SIG-M5 (cell line): ENCODE measurements at regions not wholly inside any gene's neighbourhood (a gene's known extent, or its start where the extent isn't known, plus 50 kb on each side); places are given as distances from the start of the nearest gene placed in this dataset.
"Not testable (repeated sequence)": the region's sequence is repeated elsewhere in the genome, so short reads cannot be mapped to it uniquely, and the experiment has no call there.

Source experiments
- DNase-seq: peaks from one replicate; lab custom pipeline; 2025; lab: John Stamatoyannopoulos, UW

GRCh38 chr14:55979096-55979495, 139.1 kb upstream of the PELI2 start:
- no peak for DNase-seq

- DNase-seq, result no peak
Observed at GRCh38 chr14:55979781-55980180, 138.4 kb upstream of the PELI2 start.

- no peak for DNase-seq
Observed at GRCh38 chr14:55980970-55981369, 137.2 kb upstream of the PELI2 start.

- no peak for DNase-seq
Observed at GRCh38 chr14:55986069-55986468, 132.1 kb upstream of the PELI2 start.

DNA sequence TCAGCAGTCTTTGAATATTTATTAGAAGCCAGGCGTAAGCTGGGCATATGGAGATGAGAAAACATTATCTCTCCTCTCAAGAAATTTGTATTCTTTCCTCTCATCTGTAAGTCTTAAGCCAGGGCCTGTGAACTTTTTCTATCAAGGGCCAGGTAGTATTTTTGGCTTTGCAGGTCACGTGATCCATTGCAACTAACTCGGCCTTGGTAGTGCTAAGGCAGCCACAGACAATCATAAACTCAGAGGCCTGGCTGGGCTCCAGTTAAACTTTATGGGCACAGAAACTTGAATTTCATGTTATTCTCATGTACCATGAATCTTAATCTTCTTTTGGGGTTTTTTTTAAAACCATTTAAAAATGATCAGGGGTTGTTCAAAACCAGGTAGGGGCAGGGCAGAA, 117.4 kb upstream of the PELI2 start:
- DNase-seq, result no peak

DNA sequence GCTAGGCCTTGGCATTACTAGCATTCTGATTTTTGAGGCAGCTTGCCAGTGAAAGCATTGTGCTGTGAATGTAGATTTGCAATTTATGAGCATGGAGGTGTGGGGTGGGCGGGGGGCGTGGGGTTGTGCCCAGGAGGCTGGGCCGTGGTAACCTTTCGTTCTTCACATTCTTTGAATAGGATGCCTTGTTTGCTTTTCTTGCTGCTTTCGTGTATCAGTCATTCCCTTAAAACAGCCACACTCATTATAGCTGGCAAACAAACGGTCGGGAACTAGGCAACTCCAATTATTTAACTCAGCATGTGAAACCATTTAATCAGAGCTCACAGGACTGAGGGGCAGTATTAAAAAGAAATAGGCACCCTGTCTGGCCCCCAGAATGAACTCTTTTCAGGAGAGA, 115.9 kb upstream of the PELI2 start:
- DNase-seq, result no peak

- no peak for DNase-seq
Observed at GRCh38 chr14:56002876-56003625, 115.2 kb upstream of the PELI2 start.

DNA sequence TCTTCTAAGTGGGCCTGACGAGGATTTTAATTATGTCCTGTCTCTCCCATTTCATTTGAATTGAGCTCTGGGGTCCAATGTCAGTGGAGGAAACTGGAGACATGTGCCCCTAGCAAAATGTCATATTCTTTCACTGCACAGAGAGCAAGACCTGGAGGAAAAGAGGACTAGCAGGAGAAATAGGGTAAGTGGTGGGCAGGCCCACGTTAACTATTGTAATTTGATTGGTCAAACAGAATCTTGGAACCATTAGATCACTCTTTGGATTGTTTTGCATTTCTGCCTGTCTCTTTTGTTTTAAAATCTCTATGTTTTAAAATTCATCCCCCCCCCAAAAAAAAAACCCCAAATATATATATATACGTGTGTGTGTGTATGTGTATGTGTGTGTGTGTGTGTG, 113.9 kb upstream of the PELI2 start:
- DNase-seq, result no peak

DNA sequence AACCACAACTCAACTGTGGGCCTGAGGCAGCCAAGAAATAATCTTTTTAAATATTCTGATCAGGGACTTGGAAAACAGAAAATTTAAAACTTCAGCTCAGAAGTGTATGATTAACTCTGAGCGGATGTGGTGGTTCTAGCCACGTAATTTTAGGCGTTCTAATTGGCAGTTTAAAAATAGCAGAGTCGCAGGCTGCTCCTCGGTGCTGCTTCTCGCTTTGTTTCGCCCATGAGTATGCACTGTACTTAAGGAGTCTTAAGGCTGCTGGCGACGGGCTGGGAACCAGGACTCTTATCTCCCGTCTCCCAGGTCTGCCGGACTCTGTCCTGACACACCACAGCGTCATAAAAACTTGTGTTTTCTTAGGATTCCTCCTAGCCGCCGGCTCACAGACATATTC, 113.4 kb upstream of the PELI2 start:
- DNase-seq, result no peak

- DNase-seq, result no peak
Observed at GRCh38 chr14:56005191-56006053, 112.8 kb upstream of the PELI2 start.

- not testable (repeated sequence) for DNase-seq
Observed at GRCh38 chr14:56007491-56007890, 110.7 kb upstream of the PELI2 start.

DNA sequence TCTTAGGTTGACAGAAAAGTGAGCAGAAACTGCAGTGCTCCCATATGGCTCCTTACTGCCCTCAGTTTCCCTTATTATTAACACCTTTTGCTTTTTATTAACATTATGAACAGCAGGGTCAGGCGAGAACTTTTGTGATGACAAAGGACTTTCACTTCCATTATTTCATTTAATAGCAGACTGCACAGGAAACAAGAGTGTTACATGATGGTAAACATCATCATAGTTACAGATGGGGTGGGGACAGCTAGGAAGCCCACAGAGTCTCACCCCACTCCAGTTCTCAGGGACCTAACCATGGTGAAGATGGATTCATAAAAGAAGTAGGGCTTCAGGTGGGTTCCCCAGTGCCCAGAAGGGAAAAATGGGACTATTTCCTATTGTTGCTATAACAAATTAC, 110.1 kb upstream of the PELI2 start:
- DNase-seq, result no peak

GRCh38 chr14:56008661-56009060, 109.5 kb upstream of the PELI2 start:
- not testable (repeated sequence) for DNase-seq

- no peak for DNase-seq
Observed at GRCh38 chr14:56023661-56024081, 94.5 kb upstream of the PELI2 start.

GRCh38 chr14:56025191-56025590, 93.0 kb upstream of the PELI2 start:
- no peak for DNase-seq

DNA sequence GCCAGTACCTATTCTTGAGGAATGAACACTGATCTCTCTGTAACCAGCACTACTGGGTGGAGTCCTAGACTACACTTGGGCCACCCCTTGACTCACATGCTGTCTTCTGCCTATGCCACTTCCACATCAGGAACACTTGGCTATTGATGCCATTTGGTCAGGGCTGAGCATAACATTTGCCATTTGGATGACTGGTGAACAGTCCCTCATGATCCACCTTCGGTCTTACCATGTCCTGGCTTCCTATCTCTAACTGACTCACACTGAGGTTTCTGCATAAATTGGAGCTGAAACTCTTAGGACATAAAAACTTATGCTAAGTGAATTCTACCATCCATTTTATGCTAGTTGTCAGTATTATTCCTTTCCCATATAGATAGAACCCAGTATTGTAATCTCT, 91.7 kb upstream of the PELI2 start:
- no peak for DNase-seq

DNA sequence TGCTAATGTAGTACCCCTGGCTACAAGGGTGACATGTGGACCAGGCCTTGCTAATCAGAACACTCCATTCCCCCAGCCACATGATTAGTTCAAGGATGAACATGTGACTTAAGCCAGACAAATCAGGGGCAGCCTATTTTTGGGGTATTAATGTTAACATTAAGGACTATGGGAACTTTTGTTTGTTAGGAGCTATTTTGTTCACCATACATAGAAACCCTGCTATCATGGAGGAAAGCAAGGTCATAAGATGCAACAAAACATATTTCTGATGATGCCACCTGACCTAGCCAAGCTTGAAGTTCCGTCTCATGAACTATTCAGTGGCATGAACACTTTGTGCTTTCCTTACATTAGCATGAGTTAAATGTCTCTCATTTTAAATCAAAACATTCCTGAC, 90.8 kb upstream of the PELI2 start:
- no peak for DNase-seq

DNA sequence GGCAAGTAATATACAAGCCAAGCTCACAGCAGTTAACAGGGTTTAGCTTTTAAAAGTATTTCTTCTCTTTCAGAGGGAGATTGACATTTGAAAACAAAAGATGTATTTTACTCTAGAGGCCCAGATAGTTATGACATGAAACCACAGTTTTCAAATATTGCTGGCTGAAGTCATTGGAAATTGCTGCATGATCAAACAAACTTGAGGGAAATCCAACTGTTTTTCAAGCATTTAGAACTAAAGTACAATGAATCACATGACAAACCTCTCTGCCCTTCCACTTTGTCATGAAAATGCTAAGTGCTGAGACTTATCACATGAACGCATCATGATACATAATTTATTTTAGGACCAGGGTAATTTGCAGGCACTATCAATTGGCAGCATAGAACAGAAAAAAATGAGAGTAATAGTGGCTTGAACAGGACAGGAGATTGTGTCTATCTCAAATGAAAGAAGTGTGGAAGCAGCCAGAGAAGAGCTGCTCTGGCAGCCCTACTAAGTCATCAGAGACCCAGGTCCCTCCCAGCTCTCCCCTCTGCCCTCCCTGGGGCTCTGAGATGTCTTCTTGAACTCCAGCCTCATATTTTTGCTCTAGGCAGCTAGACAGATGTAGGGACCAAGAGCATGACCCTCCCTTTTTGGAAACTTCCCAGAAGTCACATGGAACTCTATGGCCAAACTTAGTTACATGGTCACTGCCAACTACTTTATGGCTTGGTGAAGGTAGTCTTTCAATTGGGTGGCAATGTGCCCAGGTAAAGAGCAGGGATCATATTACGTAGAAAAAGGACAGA, 90.1 kb upstream of the PELI2 start:
- no peak for DNase-seq

- no peak for DNase-seq
Observed at GRCh38 chr14:56036353-56036752, 81.9 kb upstream of the PELI2 start.

GRCh38 chr14:56040121-56040520, 78.1 kb upstream of the PELI2 start:
- DNase-seq, result no peak

GRCh38 chr14:56044196-56044595, 74.0 kb upstream of the PELI2 start:
- no peak for DNase-seq

GRCh38 chr14:56046546-56046945, 71.7 kb upstream of the PELI2 start:
- DNase-seq, result no peak

- no peak for DNase-seq
Observed at GRCh38 chr14:56046996-56047395, 71.2 kb upstream of the PELI2 start.
